ENCODE measurements at regions not wholly inside any gene's neighbourhood (a gene's known extent, or its start where the extent isn't known, plus 50 kb on each side); places are given as distances from the start of the nearest gene placed in this dataset.

DNA sequence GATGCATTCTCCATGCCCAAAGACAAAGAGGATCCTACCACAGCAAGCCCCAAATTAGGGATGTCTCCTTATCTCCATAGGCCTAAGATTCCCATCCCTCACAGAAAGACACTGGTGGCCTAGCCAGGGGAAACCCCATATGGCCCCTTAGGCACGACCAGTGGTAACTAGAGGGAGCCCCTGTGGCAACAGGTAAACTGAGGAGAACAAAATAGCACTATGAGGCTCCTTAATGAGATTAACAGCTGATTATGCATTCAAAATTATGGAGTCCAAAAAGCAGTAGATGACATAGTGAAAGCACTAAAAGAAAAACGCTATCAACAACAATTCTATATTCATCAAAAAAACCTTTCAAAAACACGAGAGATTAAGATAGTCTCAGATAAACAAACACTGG lies 234.0 kb downstream of the DIRAS2 start:
- H3K4me3 ChIP-seq (ENCODE audit: low read depth, low read length), result no peak overlapping the region
- no peak for DNase-seq (ENCODE audit: low read depth)
- TF ChIP-seq, protein P1, sequence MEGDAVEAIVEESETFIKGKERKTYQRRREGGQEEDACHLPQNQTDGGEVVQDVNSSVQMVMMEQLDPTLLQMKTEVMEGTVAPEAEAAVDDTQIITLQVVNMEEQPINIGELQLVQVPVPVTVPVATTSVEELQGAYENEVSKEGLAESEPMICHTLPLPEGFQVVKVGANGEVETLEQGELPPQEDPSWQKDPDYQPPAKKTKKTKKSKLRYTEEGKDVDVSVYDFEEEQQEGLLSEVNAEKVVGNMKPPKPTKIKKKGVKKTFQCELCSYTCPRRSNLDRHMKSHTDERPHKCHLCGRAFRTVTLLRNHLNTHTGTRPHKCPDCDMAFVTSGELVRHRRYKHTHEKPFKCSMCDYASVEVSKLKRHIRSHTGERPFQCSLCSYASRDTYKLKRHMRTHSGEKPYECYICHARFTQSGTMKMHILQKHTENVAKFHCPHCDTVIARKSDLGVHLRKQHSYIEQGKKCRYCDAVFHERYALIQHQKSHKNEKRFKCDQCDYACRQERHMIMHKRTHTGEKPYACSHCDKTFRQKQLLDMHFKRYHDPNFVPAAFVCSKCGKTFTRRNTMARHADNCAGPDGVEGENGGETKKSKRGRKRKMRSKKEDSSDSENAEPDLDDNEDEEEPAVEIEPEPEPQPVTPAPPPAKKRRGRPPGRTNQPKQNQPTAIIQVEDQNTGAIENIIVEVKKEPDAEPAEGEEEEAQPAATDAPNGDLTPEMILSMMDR (IDR thresholded peaks at IDR 0.05; ENCODE audit: insufficient read depth, low read depth, low read length, missing control alignments), result no peak

DNA sequence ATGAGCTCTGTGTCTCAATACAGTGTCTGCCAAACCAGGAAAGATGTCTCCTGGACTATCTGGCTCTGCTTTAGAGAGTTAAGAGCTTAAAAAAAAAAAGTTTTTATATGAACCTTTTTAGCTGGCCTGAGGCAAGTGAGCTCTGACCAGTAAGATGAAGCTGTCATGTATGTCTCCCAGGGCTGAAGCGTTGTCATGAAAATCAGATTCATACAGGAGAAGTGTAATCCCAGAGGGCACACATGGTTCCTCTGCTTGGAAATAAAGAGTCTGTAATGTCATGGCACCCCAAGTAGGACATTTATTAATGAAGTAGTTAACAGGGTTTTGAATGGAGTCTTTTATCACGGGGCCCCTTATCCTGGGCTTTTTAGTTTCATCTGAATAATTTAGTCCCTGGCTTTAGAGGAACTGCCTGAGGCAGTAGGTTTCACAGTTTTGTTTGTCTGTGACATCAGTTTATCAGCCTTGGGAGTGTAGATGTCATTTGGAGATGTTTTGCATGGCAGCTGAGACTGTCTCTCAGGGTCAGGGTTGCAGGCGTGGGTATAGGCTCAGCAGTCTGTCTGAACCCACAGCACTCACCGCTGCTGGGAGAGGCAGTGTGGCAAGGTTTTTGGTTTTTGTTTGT lies 223.3 kb downstream of the DIRAS2 start:
- no peak for DNase-seq (ENCODE audit: low read depth)
- no peak overlapping the region for H3K4me3 ChIP-seq (ENCODE audit: low read depth, low read length)
- TF ChIP-seq, protein P1 (IDR thresholded peaks at IDR 0.05; ENCODE audit: insufficient read depth, low read depth, low read length, missing control alignments), result no peak

DNA sequence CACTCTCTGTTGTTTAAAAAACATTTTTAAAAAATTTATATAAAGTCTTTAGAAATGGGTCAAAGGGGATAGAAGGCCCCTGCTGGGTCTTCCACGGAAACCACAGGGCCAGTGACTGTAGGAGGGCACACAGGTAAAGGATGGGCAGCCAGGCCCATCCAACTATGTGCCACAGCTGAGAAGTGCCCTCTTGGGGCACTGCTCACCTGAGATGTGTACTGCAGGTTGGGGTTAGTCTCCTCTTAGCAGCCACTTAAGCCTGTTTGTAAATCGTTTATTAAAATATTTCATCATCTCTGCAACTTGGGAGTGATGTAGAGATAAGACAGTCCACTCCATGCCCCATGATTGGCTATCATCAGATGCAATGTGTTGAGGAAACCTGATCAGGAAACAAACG lies 222.4 kb downstream of the DIRAS2 start:
- no peak overlapping the region for H3K4me3 ChIP-seq (ENCODE audit: low read depth, low read length)
- no peak for DNase-seq (ENCODE audit: low read depth)
- TF ChIP-seq, protein P1 (IDR thresholded peaks at IDR 0.05; ENCODE audit: insufficient read depth, low read depth, low read length, missing control alignments), result no peak

DNA sequence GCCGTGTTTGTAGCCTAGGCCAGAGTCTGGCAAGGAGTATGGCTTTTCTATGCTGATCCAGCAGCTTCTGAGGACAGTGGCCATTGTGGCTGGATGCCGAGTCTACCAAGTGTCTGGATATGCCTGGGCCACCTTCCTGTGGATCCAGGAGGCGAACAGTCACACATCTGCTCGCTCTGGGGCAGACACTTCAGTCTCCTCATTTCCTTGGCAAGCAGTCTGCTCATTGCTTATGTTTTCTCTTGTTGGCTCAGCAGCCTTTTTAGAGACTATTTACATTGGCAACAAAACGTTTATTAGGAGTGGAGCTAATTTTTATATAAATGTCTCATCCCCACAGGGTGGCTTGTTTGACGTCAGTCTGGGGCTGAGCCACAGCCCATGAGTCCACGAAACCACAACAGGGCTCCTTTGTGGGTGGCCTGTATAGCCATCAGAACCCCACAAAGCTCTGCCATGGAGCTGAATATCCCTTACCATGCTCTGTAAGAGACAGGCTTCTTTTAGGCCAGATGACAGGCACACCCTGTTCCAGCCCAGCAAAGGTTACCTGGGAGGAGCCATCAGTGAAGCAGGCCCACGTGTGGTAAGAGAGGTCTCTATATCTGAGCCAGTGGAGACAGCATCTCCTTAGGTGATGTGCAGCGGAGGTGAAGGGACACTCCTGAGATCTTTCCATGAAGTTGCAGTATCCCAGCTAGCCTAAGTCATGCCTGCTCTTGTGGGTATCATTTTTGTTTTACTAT lies 221.7 kb downstream of the DIRAS2 start:
- no peak overlapping the region for H3K4me3 ChIP-seq (ENCODE audit: low read depth, low read length)
- DNase-seq (ENCODE audit: low read depth), result no peak
- TF ChIP-seq, protein P1 (IDR thresholded peaks at IDR 0.05; ENCODE audit: insufficient read depth, low read depth, low read length, missing control alignments), result no peak

DNA sequence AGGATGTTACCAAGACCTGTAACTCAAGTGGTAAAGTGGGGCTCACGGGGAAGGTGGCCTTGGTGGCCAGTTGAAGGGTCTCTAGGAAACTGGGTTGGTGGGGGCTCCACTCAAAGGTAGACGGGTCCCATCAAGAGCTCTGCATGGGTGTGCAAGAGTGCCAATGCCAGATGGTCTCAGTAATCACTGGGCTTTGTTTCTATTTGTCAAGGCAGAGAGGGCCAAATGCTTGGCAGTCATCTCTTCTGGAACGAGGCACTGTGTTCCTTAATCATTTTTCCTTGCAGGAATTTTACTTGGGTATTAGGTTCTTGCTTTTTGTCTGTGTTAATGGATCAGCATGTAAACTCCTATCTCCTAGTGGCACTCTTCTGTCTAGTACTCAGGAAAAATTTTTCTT lies 220.8 kb downstream of the DIRAS2 start:
- no peak for DNase-seq (ENCODE audit: low read depth)
- H3K4me3 ChIP-seq (ENCODE audit: low read depth, low read length), result no peak overlapping the region
- TF ChIP-seq, protein P1 (IDR thresholded peaks at IDR 0.05; ENCODE audit: insufficient read depth, low read depth, low read length, missing control alignments), result no peak

DNA sequence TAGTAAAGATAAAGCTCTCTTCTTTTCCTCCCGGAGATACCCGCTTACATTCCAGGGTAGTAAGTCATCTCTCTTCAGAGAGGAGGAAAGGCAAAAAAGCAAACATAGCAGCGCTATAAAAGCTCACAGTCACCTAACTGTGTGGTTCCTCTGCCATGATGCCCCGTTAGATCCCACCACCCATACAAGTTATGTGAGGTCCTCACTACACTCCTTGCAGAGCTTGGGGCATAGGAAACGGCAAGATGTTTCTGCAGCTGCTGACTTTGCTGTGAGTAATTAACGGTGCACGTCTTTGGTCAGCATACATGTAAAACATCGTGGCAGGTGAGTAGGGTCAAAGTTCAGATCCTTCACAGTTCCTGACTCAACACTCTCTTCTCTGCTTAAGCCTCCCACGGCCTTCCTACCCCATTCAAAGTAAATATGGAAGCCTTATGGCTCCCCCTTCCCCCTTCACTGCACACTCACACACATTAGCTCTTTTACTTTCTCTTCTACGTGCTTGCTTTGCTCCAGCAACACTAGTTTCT lies 218.9 kb downstream of the DIRAS2 start:
- H3K4me3 ChIP-seq (ENCODE audit: low read depth, low read length), result no peak overlapping the region
- no peak for DNase-seq (ENCODE audit: low read depth)
- TF ChIP-seq, protein P1 (IDR thresholded peaks at IDR 0.05; ENCODE audit: insufficient read depth, low read depth, low read length, missing control alignments), result no peak

All from GM12865 (cell line).